ENCODE measurements at regions not wholly inside any gene's neighbourhood (a gene's known extent, or its start where the extent isn't known, plus 50 kb on each side); places are given as distances from the start of the nearest gene placed in this dataset.
A peak's percentile ranks its signal among the peaks of the same experiment; 100 is the strongest.

GRCh38 chr20:11796026-11796425, 121.7 kb upstream of the BTBD3 start:
- DNase-seq = no peak
- Histone ChIP-seq H3K4me3 (no peak overlapping the region), H3F3A (ENCODE audit: insufficient read depth, low read depth) (peaks cover 34% of the 10 kb centered on the region), H3K27me3 (ENCODE audit: insufficient read depth, low read depth) (no peaks in the 10 kb centered on the region), H3K4me2 (no peak overlapping the region), H3K9me3 (ENCODE audit: insufficient read depth, low read depth) (no peaks in the 10 kb centered on the region), H3K4me1 (replicated peaks; ENCODE audit: insufficient read depth) (peaks cover 51% of the 10 kb centered on the region), H2AFZ (no peak overlapping the region), H3K79me2 (ENCODE audit: low read depth) (no peaks in the 10 kb centered on the region), H3K27ac (no peak overlapping the region), H3K36me3 (ENCODE audit: low read depth) (no peaks in the 10 kb centered on the region), H3K9me2 (ENCODE audit: insufficient read depth) (no peaks in the 10 kb centered on the region), H4K20me1 (ENCODE audit: insufficient read depth) (no peaks in the 10 kb centered on the region)
- ChIA-PET CTCF (no interaction called here), POLR2A (ENCODE audit: unreplicated experiment) (no interaction called here)
- no peak for TF ChIP-seq CTCF (conservative IDR thresholded peaks at IDR 0.05)
- TF ChIP-seq EZH2 (IDR thresholded peaks at IDR 0.05; ENCODE audit: low read depth) = no peak
- BruUV-seq (replicated peaks) = no TSS peak
- intact Hi-C loops (cut with micrococcal nuclease; ENCODE audit: unreplicated experiment) = loop anchor here (10.0 kb wide), 1 partner anchor 121 kb away; no protein-coding TSS in a partner anchor

- no peak overlapping the region for H3K4me3 ChIP-seq
- no peak for TF ChIP-seq CTCF (conservative IDR thresholded peaks at IDR 0.05)
- TF ChIP-seq EZH2 (IDR thresholded peaks at IDR 0.05; ENCODE audit: low read depth) = no peak
- ChIA-PET POLR2A (ENCODE audit: unreplicated experiment) (no interaction called here), CTCF (no interaction called here)
- no peak for DNase-seq
- H3K27me3 ChIP-seq (ENCODE audit: insufficient read depth, low read depth) = no peaks in the 10 kb centered on the region
- no peaks in the 10 kb centered on the region for H3K79me2 ChIP-seq (ENCODE audit: low read depth)
- peaks cover 26% of the 10 kb centered on the region for H3F3A ChIP-seq (ENCODE audit: insufficient read depth, low read depth)
- no peaks in the 10 kb centered on the region for H4K20me1 ChIP-seq (ENCODE audit: insufficient read depth)
- H3K27ac ChIP-seq = no peak overlapping the region
- intact Hi-C loops (cut with micrococcal nuclease; ENCODE audit: unreplicated experiment) = loop anchor here (10.0 kb wide), 1 partner anchor 122 kb away; no protein-coding TSS in a partner anchor
- H3K36me3 ChIP-seq (ENCODE audit: low read depth) = no peaks in the 10 kb centered on the region
- H3K9me2 ChIP-seq (ENCODE audit: insufficient read depth) = no peaks in the 10 kb centered on the region
- peaks cover 43% of the 10 kb centered on the region for H3K4me1 ChIP-seq (replicated peaks; ENCODE audit: insufficient read depth)
- H2AFZ ChIP-seq = no peak overlapping the region
- no peaks in the 10 kb centered on the region for H3K9me3 ChIP-seq (ENCODE audit: insufficient read depth, low read depth)
- no peak overlapping the region for H3K4me2 ChIP-seq
- BruUV-seq (replicated peaks) = no TSS peak
These were observed 120.5 kb upstream of the BTBD3 start for GRCh38 chr20:11797156-11797555.

GRCh38 chr20:11799281-11799684, 118.4 kb upstream of the BTBD3 start:
- intact Hi-C loops (cut with micrococcal nuclease; ENCODE audit: unreplicated experiment) = loop anchor here (1.0 to 10.0 kb wide), 3 partner anchors 8 to 124 kb away; no protein-coding TSS in a partner anchor
- Histone ChIP-seq H3K9me2 (ENCODE audit: insufficient read depth) (no peaks in the 10 kb centered on the region), H3K36me3 (ENCODE audit: low read depth) (no peaks in the 10 kb centered on the region), H3K79me2 (ENCODE audit: low read depth) (no peaks in the 10 kb centered on the region), H3K27me3 (ENCODE audit: insufficient read depth, low read depth) (no peaks in the 10 kb centered on the region), H3F3A (ENCODE audit: insufficient read depth, low read depth) (peaks cover 20% of the 10 kb centered on the region), H3K4me3 (no peak overlapping the region; the same call in 1 of the 2 replicates), H4K20me1 (ENCODE audit: insufficient read depth) (no peaks in the 10 kb centered on the region), H3K27ac (peak overlapping the region; percentile 39), H3K9me3 (ENCODE audit: insufficient read depth, low read depth) (no peaks in the 10 kb centered on the region), H2AFZ (peak overlapping the region; percentile 14; the same call in 1 of the 2 replicates), H3K4me2 (peak overlapping the region; percentile 59), H3K4me1 (replicated peaks; ENCODE audit: insufficient read depth) (peaks cover 33% of the 10 kb centered on the region)
- BruUV-seq (replicated peaks) = no TSS peak
- POLR2A ChIA-PET (ENCODE audit: unreplicated experiment) = interaction anchor here (1.0 kb wide), 1 partner anchor 8 kb away, joined by 4 read pairs; no protein-coding TSS in a partner anchor
- TF ChIP-seq EZH2 (IDR thresholded peaks at IDR 0.05; ENCODE audit: low read depth) = no peak
- TF ChIP-seq CTCF (conservative IDR thresholded peaks at IDR 0.05) = no peak
- peak; percentile 48 to 90 for DNase-seq
- CTCF ChIA-PET = interaction anchor here (0.7 kb wide), 1 partner anchor 20 kb away, joined by 3 read pairs; no protein-coding TSS in a partner anchor
